ENCODE measurements at regions not wholly inside any gene's neighbourhood (a gene's known extent, or its start where the extent isn't known, plus 50 kb on each side); places are given as distances from the start of the nearest gene placed in this dataset.

DNA sequence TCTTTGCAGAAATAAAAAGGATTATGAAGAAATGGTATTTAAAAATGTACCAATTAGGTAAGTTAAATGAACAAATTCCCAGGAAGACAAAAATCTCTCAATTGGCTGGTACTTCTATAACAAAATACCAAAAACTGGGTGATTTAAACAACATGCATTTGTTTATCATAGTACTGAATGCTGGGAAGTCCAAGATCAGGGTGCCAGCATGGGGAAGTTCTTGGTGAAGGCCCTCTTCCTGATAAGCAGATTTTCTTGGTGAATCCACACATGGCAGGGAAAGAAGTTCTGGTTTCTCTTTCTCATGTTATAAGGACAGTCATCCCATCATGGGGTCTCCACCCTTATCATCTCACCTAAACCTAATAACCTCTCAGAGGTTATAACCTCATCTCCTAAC lies 271.6 kb upstream of the SETBP1 start:
- H3K36me3 ChIP-seq = no peaks in the 10 kb centered on the region
- H3K4me1 ChIP-seq = no peaks in the 10 kb centered on the region
- DNase-seq (ENCODE audit: low spot score) = no peak
- H3K27ac ChIP-seq = no peak overlapping the region
- TF ChIP-seq, protein P1, sequence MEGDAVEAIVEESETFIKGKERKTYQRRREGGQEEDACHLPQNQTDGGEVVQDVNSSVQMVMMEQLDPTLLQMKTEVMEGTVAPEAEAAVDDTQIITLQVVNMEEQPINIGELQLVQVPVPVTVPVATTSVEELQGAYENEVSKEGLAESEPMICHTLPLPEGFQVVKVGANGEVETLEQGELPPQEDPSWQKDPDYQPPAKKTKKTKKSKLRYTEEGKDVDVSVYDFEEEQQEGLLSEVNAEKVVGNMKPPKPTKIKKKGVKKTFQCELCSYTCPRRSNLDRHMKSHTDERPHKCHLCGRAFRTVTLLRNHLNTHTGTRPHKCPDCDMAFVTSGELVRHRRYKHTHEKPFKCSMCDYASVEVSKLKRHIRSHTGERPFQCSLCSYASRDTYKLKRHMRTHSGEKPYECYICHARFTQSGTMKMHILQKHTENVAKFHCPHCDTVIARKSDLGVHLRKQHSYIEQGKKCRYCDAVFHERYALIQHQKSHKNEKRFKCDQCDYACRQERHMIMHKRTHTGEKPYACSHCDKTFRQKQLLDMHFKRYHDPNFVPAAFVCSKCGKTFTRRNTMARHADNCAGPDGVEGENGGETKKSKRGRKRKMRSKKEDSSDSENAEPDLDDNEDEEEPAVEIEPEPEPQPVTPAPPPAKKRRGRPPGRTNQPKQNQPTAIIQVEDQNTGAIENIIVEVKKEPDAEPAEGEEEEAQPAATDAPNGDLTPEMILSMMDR (IDR thresholded peaks at IDR 0.05) = no peak
- no peaks in the 10 kb centered on the region for H3K27me3 ChIP-seq
- no peak overlapping the region for H3K4me3 ChIP-seq
- H3K9me3 ChIP-seq = peaks cover 0 to 7% of the 10 kb centered on the region in 2 donors

DNA sequence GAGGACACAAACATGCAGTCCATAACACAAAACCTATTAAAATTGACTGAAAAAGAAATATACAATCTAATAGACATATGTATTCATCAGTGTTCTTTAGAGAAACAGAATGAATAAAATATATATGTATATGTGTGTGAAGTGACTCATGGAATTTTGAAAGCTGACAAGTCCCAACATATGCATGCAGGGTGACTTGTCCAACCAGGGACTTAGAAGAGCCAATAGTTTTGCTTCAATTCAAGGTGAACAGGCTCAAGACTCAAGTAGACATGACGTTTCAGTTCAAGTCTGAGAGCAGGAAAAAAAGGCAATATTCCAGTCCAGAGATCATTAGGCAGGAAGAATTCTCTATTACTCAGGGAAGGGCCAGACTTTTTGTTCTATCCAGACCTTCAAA lies 271.2 kb upstream of the SETBP1 start:
- no peak overlapping the region for H3K27ac ChIP-seq
- H3K9me3 ChIP-seq = peaks cover 0 to 7% of the 10 kb centered on the region in 2 donors
- H3K4me3 ChIP-seq = no peak overlapping the region
- no peaks in the 10 kb centered on the region for H3K36me3 ChIP-seq
- no peaks in the 10 kb centered on the region for H3K27me3 ChIP-seq
- DNase-seq (ENCODE audit: low spot score) = no peak
- no peaks in the 10 kb centered on the region for H3K4me1 ChIP-seq
- TF ChIP-seq, protein P1 (IDR thresholded peaks at IDR 0.05) = no peak

GRCh38 chr18:44410740-44411139 lies 269.9 kb upstream of the SETBP1 start:
- Histone ChIP-seq H3K27ac (no peak overlapping the region), H3K4me1 (no peaks in the 10 kb centered on the region), H3K4me3 (no peak overlapping the region), H3K36me3 (no peaks in the 10 kb centered on the region), H3K27me3 (no peaks in the 10 kb centered on the region), H3K9me3 (peaks cover 0 to 7% of the 10 kb centered on the region in 2 donors)
- no peak for DNase-seq (ENCODE audit: low spot score)
- TF ChIP-seq, protein P1 (IDR thresholded peaks at IDR 0.05) = no peak

GRCh38 chr18:44411262-44411905 lies 269.3 kb upstream of the SETBP1 start:
- Histone ChIP-seq H3K4me1 (no peaks in the 10 kb centered on the region), H3K4me3 (no peak overlapping the region), H3K27me3 (no peaks in the 10 kb centered on the region), H3K27ac (no peak overlapping the region), H3K36me3 (no peaks in the 10 kb centered on the region), H3K9me3 (peaks cover 0 to 2% of the 10 kb centered on the region in 2 donors)
- TF ChIP-seq, protein P1 (IDR thresholded peaks at IDR 0.05) = no peak
- no peak for DNase-seq (ENCODE audit: low spot score)

DNA sequence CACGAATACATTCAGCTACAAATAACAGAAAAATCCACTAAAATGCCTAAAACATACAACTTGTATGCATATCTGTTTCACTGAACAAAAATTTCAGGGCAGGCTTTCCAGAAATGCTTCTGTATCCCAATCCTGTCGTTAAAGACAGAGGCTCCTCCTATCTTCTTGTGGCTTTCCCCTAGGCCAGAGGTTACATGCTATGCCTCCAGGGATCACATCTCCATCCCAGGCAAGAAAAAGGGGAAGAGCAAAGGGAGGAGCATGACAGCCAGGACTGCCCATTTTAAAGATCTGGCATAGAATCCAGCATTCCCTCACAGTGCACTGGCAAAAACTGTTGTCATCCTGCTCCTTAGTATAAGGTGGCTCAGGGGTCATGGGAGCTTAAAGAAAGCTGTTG lies 268.7 kb upstream of the SETBP1 start:
- no peak overlapping the region for H3K27ac ChIP-seq
- H3K36me3 ChIP-seq = no peaks in the 10 kb centered on the region
- no peak for DNase-seq (ENCODE audit: low spot score)
- TF ChIP-seq, protein P1 (IDR thresholded peaks at IDR 0.05) = no peak
- H3K9me3 ChIP-seq = no peaks in the 10 kb centered on the region
- H3K4me3 ChIP-seq = no peak overlapping the region
- no peaks in the 10 kb centered on the region for H3K4me1 ChIP-seq
- no peaks in the 10 kb centered on the region for H3K27me3 ChIP-seq

Measured in right atrium auricular region (tissue), 2 donors.